ENCODE measurements at regions not wholly inside any gene's neighbourhood (a gene's known extent, or its start where the extent isn't known, plus 50 kb on each side); places are given as distances from the start of the nearest gene placed in this dataset.

DNA sequence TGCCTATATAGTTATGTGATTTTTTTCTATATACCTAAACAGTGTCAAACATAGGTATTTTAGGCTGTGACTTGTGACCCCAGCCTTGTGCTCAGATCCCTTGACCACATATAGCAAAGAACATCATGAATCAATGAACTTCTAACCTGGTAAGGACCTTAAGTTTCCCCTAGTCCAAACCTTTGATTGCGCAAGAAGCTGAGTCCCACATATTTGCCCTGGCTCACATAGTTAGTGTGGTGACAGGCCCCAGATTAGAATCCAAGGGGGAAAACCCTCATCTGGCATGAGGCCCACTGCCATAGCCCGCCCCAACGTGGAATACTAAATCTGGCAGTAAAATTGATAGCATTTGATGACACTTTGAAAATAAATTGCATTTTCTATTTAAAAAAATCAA, 171.8 kb downstream of the MZT1 start:
- TF ChIP-seq CTCF (IDR thresholded peaks at IDR 0.05) (no peak), POLR2A (IDR thresholded peaks at IDR 0.05) (no peak)

All from adrenal gland (tissue), 5 donors.